ENCODE measurements at regions not wholly inside any gene's neighbourhood (a gene's known extent, or its start where the extent isn't known, plus 50 kb on each side); places are given as distances from the start of the nearest gene placed in this dataset.

DNA sequence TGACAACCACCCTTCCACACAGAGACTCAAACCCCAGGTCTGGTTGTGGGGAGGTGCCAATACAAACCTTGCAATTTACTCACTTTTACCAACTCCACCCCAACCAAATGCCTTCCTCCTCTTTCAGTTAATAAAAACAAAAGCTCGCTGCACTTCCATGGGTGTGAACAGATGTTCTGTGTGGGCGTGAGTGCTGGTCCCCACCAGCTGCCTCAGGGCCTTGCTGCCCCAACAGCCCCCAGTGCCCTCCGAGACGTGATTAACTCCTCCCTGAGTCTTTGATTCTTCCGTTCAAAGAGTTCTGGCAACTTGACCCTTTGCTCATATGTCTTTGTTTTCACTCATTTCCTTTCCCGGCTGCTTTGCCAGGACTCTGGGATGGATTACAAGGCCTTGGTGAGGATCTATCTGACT is 258.9 kb upstream of the CXCR4 start:
- TF ChIP-seq, protein P1, sequence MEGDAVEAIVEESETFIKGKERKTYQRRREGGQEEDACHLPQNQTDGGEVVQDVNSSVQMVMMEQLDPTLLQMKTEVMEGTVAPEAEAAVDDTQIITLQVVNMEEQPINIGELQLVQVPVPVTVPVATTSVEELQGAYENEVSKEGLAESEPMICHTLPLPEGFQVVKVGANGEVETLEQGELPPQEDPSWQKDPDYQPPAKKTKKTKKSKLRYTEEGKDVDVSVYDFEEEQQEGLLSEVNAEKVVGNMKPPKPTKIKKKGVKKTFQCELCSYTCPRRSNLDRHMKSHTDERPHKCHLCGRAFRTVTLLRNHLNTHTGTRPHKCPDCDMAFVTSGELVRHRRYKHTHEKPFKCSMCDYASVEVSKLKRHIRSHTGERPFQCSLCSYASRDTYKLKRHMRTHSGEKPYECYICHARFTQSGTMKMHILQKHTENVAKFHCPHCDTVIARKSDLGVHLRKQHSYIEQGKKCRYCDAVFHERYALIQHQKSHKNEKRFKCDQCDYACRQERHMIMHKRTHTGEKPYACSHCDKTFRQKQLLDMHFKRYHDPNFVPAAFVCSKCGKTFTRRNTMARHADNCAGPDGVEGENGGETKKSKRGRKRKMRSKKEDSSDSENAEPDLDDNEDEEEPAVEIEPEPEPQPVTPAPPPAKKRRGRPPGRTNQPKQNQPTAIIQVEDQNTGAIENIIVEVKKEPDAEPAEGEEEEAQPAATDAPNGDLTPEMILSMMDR (IDR thresholded peaks at IDR 0.05), result no peak
- TF ChIP-seq POLR2A (IDR thresholded peaks at IDR 0.05), result no peak

Data from right lobe of liver (tissue), 4 donors.